ENCODE measurements at regions not wholly inside any gene's neighbourhood (a gene's known extent, or its start where the extent isn't known, plus 50 kb on each side); places are given as distances from the start of the nearest gene placed in this dataset.

- no peaks in the 10 kb centered on the region for H3K36me3 ChIP-seq (ENCODE audit: control insufficient read depth in 4 of 4, insufficient read depth in 3 of 4, low read depth in 1 of 4, low read length in 3 of 4)
- no peaks in the 10 kb centered on the region for H3K27me3 ChIP-seq (ENCODE audit: control insufficient read depth in 4 of 4, insufficient read depth in 4 of 4, low read length in 3 of 4)
- H3K27ac ChIP-seq (ENCODE audit: low read depth in 1 of 2, low read length in 2 of 2): no peak overlapping the region
- H3K9ac ChIP-seq (ENCODE audit: low read depth in 1 of 2, low read length in 2 of 2): no peak overlapping the region
- no peak overlapping the region for H3K4me3 ChIP-seq (ENCODE audit: low read depth in 1 of 3, low read length in 3 of 3)
- no peaks in the 10 kb centered on the region for H3K9me3 ChIP-seq (ENCODE audit: control insufficient read depth in 4 of 4, low read length in 3 of 4)
- no peaks in the 10 kb centered on the region for H3K4me1 ChIP-seq (ENCODE audit: control insufficient read depth in 4 of 4, insufficient read depth in 4 of 4, low read length in 3 of 4)
- TF ChIP-seq HNF4G (IDR thresholded peaks at IDR 0.05): no peak
- TF ChIP-seq YY1 (IDR thresholded peaks at IDR 0.05): no peak
- no peak for TF ChIP-seq NR2F2 (IDR thresholded peaks at IDR 0.05)
- TF ChIP-seq, protein P1, sequence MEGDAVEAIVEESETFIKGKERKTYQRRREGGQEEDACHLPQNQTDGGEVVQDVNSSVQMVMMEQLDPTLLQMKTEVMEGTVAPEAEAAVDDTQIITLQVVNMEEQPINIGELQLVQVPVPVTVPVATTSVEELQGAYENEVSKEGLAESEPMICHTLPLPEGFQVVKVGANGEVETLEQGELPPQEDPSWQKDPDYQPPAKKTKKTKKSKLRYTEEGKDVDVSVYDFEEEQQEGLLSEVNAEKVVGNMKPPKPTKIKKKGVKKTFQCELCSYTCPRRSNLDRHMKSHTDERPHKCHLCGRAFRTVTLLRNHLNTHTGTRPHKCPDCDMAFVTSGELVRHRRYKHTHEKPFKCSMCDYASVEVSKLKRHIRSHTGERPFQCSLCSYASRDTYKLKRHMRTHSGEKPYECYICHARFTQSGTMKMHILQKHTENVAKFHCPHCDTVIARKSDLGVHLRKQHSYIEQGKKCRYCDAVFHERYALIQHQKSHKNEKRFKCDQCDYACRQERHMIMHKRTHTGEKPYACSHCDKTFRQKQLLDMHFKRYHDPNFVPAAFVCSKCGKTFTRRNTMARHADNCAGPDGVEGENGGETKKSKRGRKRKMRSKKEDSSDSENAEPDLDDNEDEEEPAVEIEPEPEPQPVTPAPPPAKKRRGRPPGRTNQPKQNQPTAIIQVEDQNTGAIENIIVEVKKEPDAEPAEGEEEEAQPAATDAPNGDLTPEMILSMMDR (IDR thresholded peaks at IDR 0.05; ENCODE audit: low read depth, low read length, missing input control): no peak
- TF ChIP-seq GABPA (IDR thresholded peaks at IDR 0.05 in 1 of 2, conservative IDR thresholded peaks at IDR 0.05 in 1 of 2): no peak
- TF ChIP-seq HNF4A (conservative IDR thresholded peaks at IDR 0.05): no peak
- no peak for TF ChIP-seq RXRA (IDR thresholded peaks at IDR 0.05)
- TF ChIP-seq, protein P2, sequence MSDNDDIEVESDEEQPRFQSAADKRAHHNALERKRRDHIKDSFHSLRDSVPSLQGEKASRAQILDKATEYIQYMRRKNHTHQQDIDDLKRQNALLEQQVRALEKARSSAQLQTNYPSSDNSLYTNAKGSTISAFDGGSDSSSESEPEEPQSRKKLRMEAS (IDR thresholded peaks at IDR 0.05): no peak
- TF ChIP-seq JUND (IDR thresholded peaks at IDR 0.05): no peak
- no peak for TF ChIP-seq FOXA2 (IDR thresholded peaks at IDR 0.05)
- TF ChIP-seq FOXA1 (IDR thresholded peaks at IDR 0.05): no peak
- DNase-seq (ENCODE audit: low spot score): no peak
Measured at GRCh38 chr1:230542054-230542453, 100.2 kb upstream of the COG2 start.

DNA sequence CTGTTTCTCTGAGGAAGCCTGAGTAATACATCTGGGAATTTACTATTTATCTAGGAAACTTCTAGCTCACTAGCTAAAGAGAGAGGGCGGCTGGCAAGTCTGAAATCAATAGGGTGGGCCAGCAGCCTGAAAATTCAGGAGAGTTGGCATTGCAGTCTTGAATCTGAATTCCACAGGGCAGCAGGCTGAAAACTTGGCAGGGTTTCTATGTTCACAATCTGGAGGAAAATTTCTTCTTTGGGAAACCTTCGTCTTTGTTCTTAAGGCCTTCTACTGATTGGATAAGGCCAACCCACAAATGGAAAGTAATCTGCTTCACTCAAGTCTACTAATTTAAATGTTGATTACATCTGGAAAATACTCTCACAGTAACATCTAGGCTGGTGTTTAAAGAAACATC, 101.0 kb upstream of the COG2 start:
- H3K9ac ChIP-seq (ENCODE audit: low read depth in 1 of 2, low read length in 2 of 2): no peak overlapping the region
- 97% methylated on average over 2 of the region's 2 CpGs for WGBS
- no peaks in the 10 kb centered on the region for H3K36me3 ChIP-seq (ENCODE audit: control insufficient read depth in 4 of 4, insufficient read depth in 3 of 4, low read depth in 1 of 4, low read length in 3 of 4)
- no peak overlapping the region for H3K27ac ChIP-seq (ENCODE audit: low read depth in 1 of 2, low read length in 2 of 2)
- TF ChIP-seq FOXA2 (IDR thresholded peaks at IDR 0.05) (no peak), ATF3 (IDR thresholded peaks at IDR 0.05) (no peak), NR2F2 (IDR thresholded peaks at IDR 0.05) (no peak), SP1 (IDR thresholded peaks at IDR 0.05) (no peak), RAD21 (IDR thresholded peaks at IDR 0.05) (no peak), EGR1 (IDR thresholded peaks at IDR 0.05; ENCODE audit: low read depth in 2 of 2) (no peak), FOXA1 (IDR thresholded peaks at IDR 0.05) (no peak), RXRA (IDR thresholded peaks at IDR 0.05) (no peak), YY1 (IDR thresholded peaks at IDR 0.05) (no peak)
- TF ChIP-seq, protein P3, sequence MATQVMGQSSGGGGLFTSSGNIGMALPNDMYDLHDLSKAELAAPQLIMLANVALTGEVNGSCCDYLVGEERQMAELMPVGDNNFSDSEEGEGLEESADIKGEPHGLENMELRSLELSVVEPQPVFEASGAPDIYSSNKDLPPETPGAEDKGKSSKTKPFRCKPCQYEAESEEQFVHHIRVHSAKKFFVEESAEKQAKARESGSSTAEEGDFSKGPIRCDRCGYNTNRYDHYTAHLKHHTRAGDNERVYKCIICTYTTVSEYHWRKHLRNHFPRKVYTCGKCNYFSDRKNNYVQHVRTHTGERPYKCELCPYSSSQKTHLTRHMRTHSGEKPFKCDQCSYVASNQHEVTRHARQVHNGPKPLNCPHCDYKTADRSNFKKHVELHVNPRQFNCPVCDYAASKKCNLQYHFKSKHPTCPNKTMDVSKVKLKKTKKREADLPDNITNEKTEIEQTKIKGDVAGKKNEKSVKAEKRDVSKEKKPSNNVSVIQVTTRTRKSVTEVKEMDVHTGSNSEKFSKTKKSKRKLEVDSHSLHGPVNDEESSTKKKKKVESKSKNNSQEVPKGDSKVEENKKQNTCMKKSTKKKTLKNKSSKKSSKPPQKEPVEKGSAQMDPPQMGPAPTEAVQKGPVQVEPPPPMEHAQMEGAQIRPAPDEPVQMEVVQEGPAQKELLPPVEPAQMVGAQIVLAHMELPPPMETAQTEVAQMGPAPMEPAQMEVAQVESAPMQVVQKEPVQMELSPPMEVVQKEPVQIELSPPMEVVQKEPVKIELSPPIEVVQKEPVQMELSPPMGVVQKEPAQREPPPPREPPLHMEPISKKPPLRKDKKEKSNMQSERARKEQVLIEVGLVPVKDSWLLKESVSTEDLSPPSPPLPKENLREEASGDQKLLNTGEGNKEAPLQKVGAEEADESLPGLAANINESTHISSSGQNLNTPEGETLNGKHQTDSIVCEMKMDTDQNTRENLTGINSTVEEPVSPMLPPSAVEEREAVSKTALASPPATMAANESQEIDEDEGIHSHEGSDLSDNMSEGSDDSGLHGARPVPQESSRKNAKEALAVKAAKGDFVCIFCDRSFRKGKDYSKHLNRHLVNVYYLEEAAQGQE (IDR thresholded peaks at IDR 0.05): no peak
- TF ChIP-seq, protein P2 (IDR thresholded peaks at IDR 0.05): no peak
- TF ChIP-seq, protein P4, sequence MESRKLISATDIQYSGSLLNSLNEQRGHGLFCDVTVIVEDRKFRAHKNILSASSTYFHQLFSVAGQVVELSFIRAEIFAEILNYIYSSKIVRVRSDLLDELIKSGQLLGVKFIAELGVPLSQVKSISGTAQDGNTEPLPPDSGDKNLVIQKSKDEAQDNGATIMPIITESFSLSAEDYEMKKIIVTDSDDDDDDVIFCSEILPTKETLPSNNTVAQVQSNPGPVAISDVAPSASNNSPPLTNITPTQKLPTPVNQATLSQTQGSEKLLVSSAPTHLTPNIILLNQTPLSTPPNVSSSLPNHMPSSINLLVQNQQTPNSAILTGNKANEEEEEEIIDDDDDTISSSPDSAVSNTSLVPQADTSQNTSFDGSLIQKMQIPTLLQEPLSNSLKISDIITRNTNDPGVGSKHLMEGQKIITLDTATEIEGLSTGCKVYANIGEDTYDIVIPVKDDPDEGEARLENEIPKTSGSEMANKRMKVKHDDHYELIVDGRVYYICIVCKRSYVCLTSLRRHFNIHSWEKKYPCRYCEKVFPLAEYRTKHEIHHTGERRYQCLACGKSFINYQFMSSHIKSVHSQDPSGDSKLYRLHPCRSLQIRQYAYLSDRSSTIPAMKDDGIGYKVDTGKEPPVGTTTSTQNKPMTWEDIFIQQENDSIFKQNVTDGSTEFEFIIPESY (IDR thresholded peaks at IDR 0.05): no peak
- no peak overlapping the region for H3K4me3 ChIP-seq (ENCODE audit: low read depth in 1 of 3, low read length in 3 of 3)
- H3K27me3 ChIP-seq (ENCODE audit: control insufficient read depth in 4 of 4, insufficient read depth in 4 of 4, low read length in 3 of 4): no peaks in the 10 kb centered on the region
- no peak for DNase-seq (ENCODE audit: low spot score)
- no peaks in the 10 kb centered on the region for H3K4me1 ChIP-seq (ENCODE audit: control insufficient read depth in 4 of 4, insufficient read depth in 4 of 4, low read length in 3 of 4)
- H3K9me3 ChIP-seq (ENCODE audit: control insufficient read depth in 4 of 4, low read length in 3 of 4): no peaks in the 10 kb centered on the region
